Hepatocyte (in vitro differentiated cells): ENCODE measurements at regions not wholly inside any gene's neighbourhood (a gene's known extent, or its start where the extent isn't known, plus 50 kb on each side); places are given as distances from the start of the nearest gene placed in this dataset.

ENCODE experiments used
- DNase-seq: peaks from one replicate; pipeline ENCODE4 v3.0.0-alpha.2; 2016; ENCODE audit warnings: low spot score
- H2AFZ ChIP-seq: fragments of 200-600 bp; sonication (generic); 2 replicates; pipeline ENCODE4 v1.6.0; 2016; ENCODE audit warnings: antibody characterized with exemption, mild to moderate bottlenecking
- H3K27ac ChIP-seq: fragments of 200-600 bp; sonication (generic); 2 replicates; pipeline ENCODE4 v1.5.1; 2016; ENCODE audit warnings: mild to moderate bottlenecking
- H3K27me3 ChIP-seq: fragments of 200-600 bp; sonication (generic); 2 replicates; pipeline ENCODE4 v1.6.1; 2016
- H3K36me3 ChIP-seq: fragments of 200-600 bp; sonication (generic); replicated peaks from 2 replicates; pipeline ENCODE4 v1.5.1; 2016; ENCODE audit warnings: low read depth; ENCODE audit not compliant: insufficient read depth
- H3K4me1 ChIP-seq: fragments of 200-600 bp; sonication (generic); 2 replicates; pipeline ENCODE4 v1.5.1; 2016; ENCODE audit warnings: mild to moderate bottlenecking, moderate library complexity; ENCODE audit not compliant: insufficient read depth
- H3K4me2 ChIP-seq: fragments of 200-600 bp; sonication (generic); 2 replicates; pipeline ENCODE4 v1.6.0; 2016
- H3K4me3 ChIP-seq: fragments of 200-600 bp; sonication (generic); 2 replicates; pipeline ENCODE4 v1.5.1; 2016; ENCODE audit warnings: mild to moderate bottlenecking
- H3K79me2 ChIP-seq: fragments of 200-600 bp; sonication (generic); 2 replicates; pipeline ENCODE4 v1.6.0; 2017; ENCODE audit warnings: mild to moderate bottlenecking
- H3K9me2 ChIP-seq: fragments of 200-600 bp; sonication (generic); replicated peaks from 2 replicates; pipeline ENCODE4 v1.6.0; 2017; ENCODE audit warnings: mild to moderate bottlenecking; ENCODE audit not compliant: insufficient read depth
- H3K9me3 ChIP-seq: fragments of 200-600 bp; sonication (generic); 2 replicates; pipeline ENCODE4 v1.5.1; 2016; ENCODE audit warnings: low read depth, mild to moderate bottlenecking
- H4K20me1 ChIP-seq: fragments of 200-600 bp; sonication (generic); 2 replicates; pipeline ENCODE4 v1.6.0; 2016; ENCODE audit warnings: mild to moderate bottlenecking; ENCODE audit not compliant: insufficient read depth, poor library complexity, severe bottlenecking
- EZH2 ChIP-seq: fragments of 200-600 bp; sonication (generic); IDR thresholded peaks from 2 replicates; pipeline ENCODE4 v1.6.1; 2016; ENCODE audit warnings: antibody characterized with exemption, mild to moderate bottlenecking, borderline replicate concordance
- EZH2phosphoT487 ChIP-seq: fragments of 200-600 bp; sonication (generic); IDR thresholded peaks from one replicate; pipeline ENCODE4 v1.6.1; 2018; ENCODE audit warnings: antibody characterized with exemption, mild to moderate bottlenecking, low read depth, moderate library complexity; ENCODE audit not compliant: unreplicated experiment, severe bottlenecking
- WGBS: methylation state at CpG from one replicate; pipeline ENCODE4 v1.1.6; 2016; ENCODE audit warnings: low lambda C conversion rate; ENCODE audit errors: missing lambda C conversion rate; 5-methylcytosine and 5-hydroxymethylcytosine counted together
- TF ChIP-seq, protein P1 (sequence below): fragments of 200-600 bp; sonication (generic); IDR thresholded peaks from 2 replicates; pipeline ENCODE4 v1.5.1; 2016; ENCODE audit warnings: antibody characterized with exemption, mild to moderate bottlenecking; ENCODE audit not compliant: poor library complexity

DNA sequence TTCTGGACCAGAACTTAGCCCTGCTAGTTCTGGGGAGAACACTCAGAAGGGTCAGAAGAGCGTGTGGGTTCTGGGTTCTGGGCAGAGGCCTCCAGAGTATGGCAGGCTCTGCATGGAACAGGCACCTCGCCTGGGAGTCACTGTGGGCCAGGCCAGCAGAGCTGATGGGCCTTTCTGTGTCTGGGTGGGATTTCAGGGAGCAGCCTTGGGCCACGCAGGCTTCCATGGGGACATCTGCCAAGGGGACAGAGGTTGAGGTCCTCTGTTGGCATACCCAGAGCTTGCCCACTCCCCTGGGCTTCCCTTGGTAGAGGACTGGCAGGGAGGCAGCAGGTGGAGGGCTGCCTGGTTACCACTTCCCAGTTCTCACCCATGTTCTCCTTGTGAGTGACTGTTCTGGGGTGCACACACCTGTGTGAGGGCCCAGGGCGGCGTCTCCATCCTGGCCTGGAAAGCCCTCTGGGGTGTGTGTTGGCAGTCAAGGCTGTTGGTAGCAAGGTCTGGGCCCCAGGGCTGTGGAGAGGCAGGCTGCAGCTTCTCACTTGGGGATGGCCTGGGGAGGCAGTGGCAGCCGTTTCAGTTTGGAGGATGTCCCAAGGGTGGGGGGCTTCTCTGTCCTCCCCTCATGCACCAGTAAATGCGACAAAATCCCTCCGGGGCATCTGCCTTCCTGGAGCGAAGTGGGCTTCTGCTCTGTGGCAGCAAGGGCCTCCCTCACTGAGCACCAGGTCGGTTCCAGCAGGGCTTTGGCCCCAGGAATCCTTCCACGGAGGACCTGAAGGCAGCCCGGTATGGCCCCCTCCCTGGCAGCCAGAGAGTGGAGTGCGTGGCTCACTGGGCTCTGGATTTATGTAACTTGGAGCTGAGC lies 74.6 kb upstream of the HDAC4 start:
- Histone ChIP-seq H3K4me3 (no peak overlapping the region), H3K36me3 (no peaks in the 10 kb centered on the region), H3K9me2 (no peaks in the 10 kb centered on the region), H3K27me3 (no peaks in the 10 kb centered on the region), H4K20me1 (no peaks in the 10 kb centered on the region), H3K9me3 (no peaks in the 10 kb centered on the region), H3K79me2 (no peaks in the 10 kb centered on the region), H3K27ac (no peak overlapping the region), H2AFZ (no peak overlapping the region), H3K4me1 (no peaks in the 10 kb centered on the region), H3K4me2 (no peak overlapping the region)
- 89% methylated on average over 13 of the region's 13 CpGs for WGBS
- no peak for DNase-seq
- no peak for TF ChIP-seq EZH2
- TF ChIP-seq, protein P1, sequence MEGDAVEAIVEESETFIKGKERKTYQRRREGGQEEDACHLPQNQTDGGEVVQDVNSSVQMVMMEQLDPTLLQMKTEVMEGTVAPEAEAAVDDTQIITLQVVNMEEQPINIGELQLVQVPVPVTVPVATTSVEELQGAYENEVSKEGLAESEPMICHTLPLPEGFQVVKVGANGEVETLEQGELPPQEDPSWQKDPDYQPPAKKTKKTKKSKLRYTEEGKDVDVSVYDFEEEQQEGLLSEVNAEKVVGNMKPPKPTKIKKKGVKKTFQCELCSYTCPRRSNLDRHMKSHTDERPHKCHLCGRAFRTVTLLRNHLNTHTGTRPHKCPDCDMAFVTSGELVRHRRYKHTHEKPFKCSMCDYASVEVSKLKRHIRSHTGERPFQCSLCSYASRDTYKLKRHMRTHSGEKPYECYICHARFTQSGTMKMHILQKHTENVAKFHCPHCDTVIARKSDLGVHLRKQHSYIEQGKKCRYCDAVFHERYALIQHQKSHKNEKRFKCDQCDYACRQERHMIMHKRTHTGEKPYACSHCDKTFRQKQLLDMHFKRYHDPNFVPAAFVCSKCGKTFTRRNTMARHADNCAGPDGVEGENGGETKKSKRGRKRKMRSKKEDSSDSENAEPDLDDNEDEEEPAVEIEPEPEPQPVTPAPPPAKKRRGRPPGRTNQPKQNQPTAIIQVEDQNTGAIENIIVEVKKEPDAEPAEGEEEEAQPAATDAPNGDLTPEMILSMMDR = no peak
- TF ChIP-seq EZH2phosphoT487 = no peak

DNA sequence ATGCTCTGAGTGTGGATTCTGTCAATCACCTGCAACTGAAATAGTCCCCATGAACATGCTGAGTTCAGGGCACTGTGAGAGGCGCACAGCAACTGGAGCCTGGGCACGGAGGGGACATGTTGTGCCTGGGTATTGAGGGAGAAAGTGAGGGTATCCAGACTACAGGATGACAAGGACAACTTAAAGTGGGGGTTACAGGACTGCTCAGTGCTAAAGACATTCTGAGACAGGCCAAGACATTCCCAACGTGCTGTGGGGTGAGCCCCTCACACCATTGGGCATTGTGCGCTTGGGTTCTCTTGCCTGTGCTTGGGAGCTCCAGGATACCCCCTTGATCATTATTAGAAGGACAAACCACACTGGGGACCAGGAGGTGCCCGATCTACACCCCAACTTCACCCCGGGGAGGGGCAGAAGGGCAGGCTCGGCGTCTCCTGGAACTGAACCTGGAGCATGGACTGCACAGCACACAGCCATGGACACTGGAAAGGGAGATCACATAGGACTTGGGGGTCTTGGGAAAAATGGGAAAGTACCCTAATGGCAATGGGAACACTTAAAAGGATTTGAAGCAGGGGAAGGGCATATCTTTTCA lies 72.5 kb upstream of the HDAC4 start:
- WGBS = 88% methylated on average over 8 of the region's 8 CpGs
- DNase-seq = no peak
- no peaks in the 10 kb centered on the region for H4K20me1 ChIP-seq
- H3K4me3 ChIP-seq = no peak overlapping the region
- H3K9me2 ChIP-seq = no peaks in the 10 kb centered on the region
- H3K4me2 ChIP-seq = no peak overlapping the region
- no peaks in the 10 kb centered on the region for H3K79me2 ChIP-seq
- H2AFZ ChIP-seq = no peak overlapping the region
- H3K36me3 ChIP-seq = no peaks in the 10 kb centered on the region
- no peaks in the 10 kb centered on the region for H3K4me1 ChIP-seq
- TF ChIP-seq EZH2phosphoT487 = no peak
- TF ChIP-seq, protein P1 = no peak
- no peaks in the 10 kb centered on the region for H3K9me3 ChIP-seq
- H3K27ac ChIP-seq = no peak overlapping the region
- H3K27me3 ChIP-seq = no peaks in the 10 kb centered on the region

DNA sequence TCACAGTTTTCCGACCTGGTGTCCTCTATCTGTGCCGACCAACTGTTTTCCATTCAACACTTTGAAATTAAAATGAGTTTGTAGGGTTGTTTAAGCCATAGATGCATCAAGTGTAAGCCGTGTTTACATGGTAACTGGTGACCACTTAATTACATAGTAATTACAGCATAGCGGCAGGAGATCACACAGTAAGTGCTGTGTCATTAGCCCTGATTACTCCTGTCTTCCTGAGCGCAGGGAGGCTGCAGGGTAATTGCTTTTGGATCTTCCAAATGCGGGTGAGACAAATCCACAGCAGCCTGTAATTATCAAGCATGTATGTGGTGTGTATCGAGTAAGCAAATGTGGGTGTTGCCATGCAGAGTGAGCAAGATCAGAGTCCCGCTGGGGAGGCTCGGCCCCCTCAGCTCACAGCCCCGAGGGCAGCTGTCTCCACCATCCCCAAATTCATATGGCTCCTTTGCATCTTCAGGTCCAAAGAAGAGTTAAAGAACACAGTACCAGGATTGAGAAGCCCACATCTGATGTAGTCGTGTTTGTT lies 71.5 kb upstream of the HDAC4 start:
- Histone ChIP-seq H3K9me3 (no peaks in the 10 kb centered on the region), H3K4me3 (no peak overlapping the region), H3K4me2 (no peak overlapping the region), H3K79me2 (no peaks in the 10 kb centered on the region), H3K9me2 (no peaks in the 10 kb centered on the region), H3K27ac (no peak overlapping the region), H3K27me3 (no peaks in the 10 kb centered on the region), H4K20me1 (no peaks in the 10 kb centered on the region), H3K36me3 (no peaks in the 10 kb centered on the region), H2AFZ (no peak overlapping the region), H3K4me1 (no peaks in the 10 kb centered on the region)
- 60% methylated on average over 11 of the region's 11 CpGs for WGBS
- DNase-seq = no peak
- TF ChIP-seq EZH2 (no peak), EZH2phosphoT487 (no peak)
- TF ChIP-seq, protein P1 = no peak
